ENCODE measurements at regions not wholly inside any gene's neighbourhood (a gene's known extent, or its start where the extent isn't known, plus 50 kb on each side); places are given as distances from the start of the nearest gene placed in this dataset.

DNA sequence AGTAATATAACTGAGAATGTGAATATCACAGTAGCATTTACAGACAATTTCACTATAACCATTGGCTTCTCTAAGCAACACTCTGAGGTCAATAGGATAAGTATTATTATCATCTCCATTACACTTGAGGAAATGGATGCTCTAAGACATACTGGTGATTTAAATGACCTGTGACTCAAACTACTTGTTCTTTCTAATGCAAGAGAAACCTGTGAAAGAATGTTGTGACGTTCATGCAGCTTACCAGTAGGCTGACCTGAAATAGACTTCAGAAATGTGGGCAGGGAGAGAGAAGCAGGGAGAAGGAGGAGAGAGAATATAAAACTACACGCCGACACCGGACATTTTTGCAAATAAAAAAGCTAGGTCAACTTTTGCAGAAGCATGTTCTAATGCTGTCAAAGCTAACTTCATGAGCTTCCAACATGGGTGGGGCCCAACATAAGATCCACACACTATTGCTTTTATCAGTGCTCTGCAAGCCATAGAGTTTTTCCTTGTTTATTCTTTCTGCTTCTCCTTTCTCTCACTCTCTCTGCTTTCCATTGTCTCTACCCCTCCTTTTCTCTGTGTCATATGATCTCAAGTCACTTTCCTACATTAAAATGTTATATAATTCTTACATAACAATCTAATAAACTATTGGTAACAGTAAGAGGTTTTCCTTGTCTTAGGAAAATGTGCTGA lies 217.6 kb upstream of the FN1 start:
- TF ChIP-seq CTCF (IDR thresholded peaks at IDR 0.05) (no peak), POLR2A (IDR thresholded peaks at IDR 0.05) (no peak)
